GM19438 (cell line): ENCODE measurements at regions not wholly inside any gene's neighbourhood (a gene's known extent, or its start where the extent isn't known, plus 50 kb on each side); places are given as distances from the start of the nearest gene placed in this dataset.
"Not testable (repeated sequence)": the region's sequence is repeated elsewhere in the genome, so short reads cannot be mapped to it uniquely, and the experiment has no call there.

Source experiments
- ATAC-seq: cut with Tn5 transposase; IDR thresholded peaks from one replicate; pipeline ENCODE4 v1.9.1; 2021; ENCODE audit warnings: low read depth; ENCODE audit not compliant: unreplicated experiment

GRCh38 chr17:12195418-12195817, 174.7 kb downstream of the MAP2K4 start:
- ATAC-seq, result no peak

GRCh38 chr17:12201294-12201880, 180.7 kb downstream of the MAP2K4 start:
- no peak for ATAC-seq

GRCh38 chr17:12209632-12210191, 189.0 kb downstream of the MAP2K4 start:
- ATAC-seq, result no peak

- not testable (repeated sequence) for ATAC-seq
These were observed 200.2 kb downstream of the MAP2K4 start for GRCh38 chr17:12220714-12221439.

GRCh38 chr17:12222392-12222791, 201.7 kb downstream of the MAP2K4 start:
- no peak for ATAC-seq

GRCh38 chr17:12227547-12227946, 206.9 kb downstream of the MAP2K4 start:
- ATAC-seq, result no peak

- ATAC-seq, result no peak
These were observed 208.7 kb downstream of the MAP2K4 start for GRCh38 chr17:12229335-12229734.

- ATAC-seq, result no peak
These were observed 210.0 kb downstream of the MAP2K4 start for GRCh38 chr17:12230481-12231354.

GRCh38 chr17:12231355-12231682, 210.6 kb downstream of the MAP2K4 start:
- no peak for ATAC-seq

GRCh38 chr17:12239021-12239420, 218.3 kb downstream of the MAP2K4 start:
- not testable (repeated sequence) for ATAC-seq

GRCh38 chr17:12242345-12242954, 221.8 kb downstream of the MAP2K4 start:
- no peak for ATAC-seq

GRCh38 chr17:12247761-12248160, 227.1 kb downstream of the MAP2K4 start:
- ATAC-seq, result no peak

GRCh38 chr17:12250973-12251372, 230.3 kb downstream of the MAP2K4 start:
- no peak for ATAC-seq

- ATAC-seq, result no peak
These were observed 231.8 kb downstream of the MAP2K4 start for GRCh38 chr17:12252462-12252861.

GRCh38 chr17:12254460-12254859, 233.8 kb downstream of the MAP2K4 start:
- ATAC-seq, result no peak

- no peak for ATAC-seq
These were observed 235.8 kb downstream of the MAP2K4 start for GRCh38 chr17:12256380-12256995.

- ATAC-seq, result no peak
These were observed 236.5 kb downstream of the MAP2K4 start for GRCh38 chr17:12257176-12257575.

GRCh38 chr17:12261354-12261753, 240.7 kb downstream of the MAP2K4 start:
- ATAC-seq, result no peak

- ATAC-seq, result no peak
These were observed 249.1 kb downstream of the MAP2K4 start for GRCh38 chr17:12269751-12270150.

GRCh38 chr17:12277827-12278226, 257.1 kb downstream of the MAP2K4 start:
- no peak for ATAC-seq
